GM23248 (cell line): ENCODE measurements at regions not wholly inside any gene's neighbourhood (a gene's known extent, or its start where the extent isn't known, plus 50 kb on each side); places are given as distances from the start of the nearest gene placed in this dataset.
"Not testable (repeated sequence)": the region's sequence is repeated elsewhere in the genome, so short reads cannot be mapped to it uniquely, and the experiment has no call there.

Experiments
- DNase-seq: peaks from one replicate; pipeline ENCODE4 v3.0.0-alpha.2; 2015
- H2AFZ ChIP-seq: fragments of 200-600 bp; sonication (generic); 2 replicates; pipeline ENCODE4 v1.6.1; 2016; ENCODE audit warnings: antibody characterized with exemption
- H3F3A ChIP-seq: fragments of 200-600 bp; sonication (generic); 2 replicates; pipeline ENCODE4 v1.6.1; 2016; ENCODE audit warnings: mild to moderate bottlenecking, antibody characterized with exemption, mixed run types; ENCODE audit not compliant: insufficient read depth
- H3K27ac ChIP-seq: fragments of 200-600 bp; sonication (generic); 2 replicates; pipeline ENCODE4 v1.5.1; 2016; ENCODE audit warnings: mild to moderate bottlenecking
- H3K27me3 ChIP-seq: fragments of 200-600 bp; sonication (generic); replicated peaks from 2 replicates; pipeline ENCODE4 v1.6.1; 2016; ENCODE audit warnings: mild to moderate bottlenecking; ENCODE audit not compliant: insufficient read depth
- H3K36me3 ChIP-seq: fragments of 200-600 bp; sonication (generic); 2 replicates; pipeline ENCODE4 v1.6.1; 2016; ENCODE audit warnings: low read depth, mild to moderate bottlenecking
- H3K4me1 ChIP-seq: fragments of 200-600 bp; sonication (generic); 2 replicates; pipeline ENCODE4 v1.6.1; 2016; ENCODE audit warnings: mild to moderate bottlenecking; ENCODE audit not compliant: insufficient read depth
- H3K4me2 ChIP-seq: fragments of 200-600 bp; sonication (generic); one replicate; pipeline ENCODE4 v1.6.1; 2016; ENCODE audit warnings: mild to moderate bottlenecking; ENCODE audit not compliant: unreplicated experiment
- H3K4me3 ChIP-seq: fragments of 200-600 bp; sonication (generic); 2 replicates; pipeline ENCODE4 v1.5.1; 2016; ENCODE audit warnings: mild to moderate bottlenecking
- H3K79me2 ChIP-seq: fragments of 200-600 bp; sonication (generic); 2 replicates; pipeline ENCODE4 v1.6.1; 2016; ENCODE audit warnings: mild to moderate bottlenecking; ENCODE audit not compliant: insufficient read depth
- H3K9ac ChIP-seq: fragments of 200-600 bp; sonication (generic); 2 replicates; pipeline ENCODE4 v1.6.1; 2016; ENCODE audit warnings: mild to moderate bottlenecking
- H3K9me2 ChIP-seq: fragments of 200-600 bp; sonication (generic); 2 replicates; pipeline ENCODE4 v1.6.1; 2016; ENCODE audit warnings: mixed run types, mild to moderate bottlenecking, moderate library complexity; ENCODE audit not compliant: insufficient read depth
- H3K9me3 ChIP-seq: fragments of 200-600 bp; sonication (generic); one replicate; pipeline ENCODE4 v1.6.1; 2017; ENCODE audit warnings: low read depth
- H4K20me1 ChIP-seq: fragments of 200-600 bp; sonication (generic); 2 replicates; pipeline ENCODE4 v1.6.0; 2016; ENCODE audit not compliant: insufficient read depth
- WGBS, 2 experiments: methylation state at CpG; one replicate each; pipeline ENCODE4 v1.1.6; 2015 to 2017; ENCODE audit warnings: low lambda C conversion rate in 2 of 2, low coverage in 1 of 2; ENCODE audit errors: missing lambda C conversion rate in 2 of 2; 5-methylcytosine and 5-hydroxymethylcytosine counted together
- in situ Hi-C: fragments of 300-500 bp; cut with MboI; formaldehyde crosslinking; loops from 2 replicates; pipeline ENCODE4 v1.15.0; 2020

DNA sequence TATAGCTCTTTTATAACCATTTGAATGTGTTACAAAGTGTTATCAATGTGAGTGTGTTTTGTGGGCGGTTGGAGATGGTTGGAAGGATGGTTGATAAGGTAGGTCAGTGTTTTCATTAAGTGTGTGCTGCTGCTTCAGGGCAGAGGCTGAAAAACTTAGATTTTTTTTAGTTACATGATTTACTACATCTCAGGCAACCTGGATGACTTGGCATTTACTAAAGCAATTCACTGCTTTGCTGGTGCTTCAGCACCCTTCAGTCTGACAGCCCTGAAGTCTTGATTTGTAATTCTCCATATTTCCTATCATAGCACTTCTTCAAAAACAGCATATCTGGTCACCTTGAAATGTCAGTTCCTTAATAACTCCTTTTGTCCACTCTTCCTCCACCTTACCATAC, 151.8 kb downstream of the KBTBD2 start:
- H4K20me1 ChIP-seq, H3K79me2 ChIP-seq, H2AFZ ChIP-seq, H3K27ac ChIP-seq, H3K9me3 ChIP-seq, H3F3A ChIP-seq, H3K9ac ChIP-seq, H3K4me3 ChIP-seq, DNase-seq, H3K36me3 ChIP-seq, H3K9me2 ChIP-seq, H3K4me2 ChIP-seq, H3K4me1 ChIP-seq, H3K27me3 ChIP-seq, in situ Hi-C loops: not testable (repeated sequence)
- 93 to 100% methylated on average over 1 of the region's 1 CpG for WGBS, 2 experiments

DNA sequence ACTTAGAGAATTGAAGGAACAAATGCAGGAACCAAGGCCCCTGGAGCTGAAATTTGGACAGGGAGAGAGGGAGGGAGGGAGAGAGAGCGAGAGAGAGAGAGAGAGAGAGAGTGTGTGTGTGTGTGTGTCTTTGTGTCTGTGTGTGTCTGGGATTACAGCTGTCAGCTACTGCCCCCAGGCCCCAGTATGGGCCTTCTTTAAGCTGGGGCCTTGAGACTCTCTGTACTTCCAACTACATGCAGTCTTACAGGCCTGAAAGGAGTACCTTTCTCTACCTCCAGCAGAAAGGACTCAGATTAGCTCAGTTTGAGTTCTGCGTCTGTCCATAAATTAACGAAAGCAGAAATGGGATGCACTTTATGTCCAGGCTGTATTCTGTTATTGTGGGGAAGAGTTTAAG, 153.2 kb downstream of the KBTBD2 start:
- H3K4me3 ChIP-seq, H3K36me3 ChIP-seq, H3K27ac ChIP-seq, in situ Hi-C loops, H3K79me2 ChIP-seq, H3K9me2 ChIP-seq, H3K4me1 ChIP-seq, H4K20me1 ChIP-seq, H2AFZ ChIP-seq, DNase-seq, H3F3A ChIP-seq, H3K9ac ChIP-seq, H3K9me3 ChIP-seq, H3K4me2 ChIP-seq, H3K27me3 ChIP-seq: not testable (repeated sequence)
- 88% methylated on average over 3 of the region's 3 CpGs for WGBS, 2 experiments

DNA sequence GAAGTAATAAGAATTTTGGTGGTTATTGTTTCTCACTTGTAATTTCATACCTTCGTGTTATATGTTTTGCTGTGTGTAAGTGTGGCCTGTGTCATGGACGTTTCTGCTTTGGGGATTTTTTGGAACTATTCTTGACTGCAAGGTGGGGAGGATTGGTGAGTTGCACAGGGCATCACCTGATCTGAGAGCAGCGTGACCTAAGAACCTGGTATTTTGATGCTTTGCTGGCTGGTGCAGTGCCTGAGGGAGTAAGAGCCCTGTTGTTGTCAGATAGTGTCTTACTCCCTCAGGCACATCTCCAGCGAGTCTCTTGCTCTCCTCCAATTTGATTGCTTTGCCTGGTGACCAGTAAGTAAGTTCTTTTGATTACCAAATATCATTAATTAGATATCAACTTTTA, 158.8 kb downstream of the KBTBD2 start:
- H3K4me2 ChIP-seq, H3K27me3 ChIP-seq, DNase-seq, H3K36me3 ChIP-seq, H2AFZ ChIP-seq, in situ Hi-C loops, H3K27ac ChIP-seq, H3K4me1 ChIP-seq, H3K9ac ChIP-seq, H3K9me3 ChIP-seq, H3K9me2 ChIP-seq, H3K4me3 ChIP-seq, H4K20me1 ChIP-seq, H3F3A ChIP-seq: not testable (repeated sequence)
- H3K79me2 ChIP-seq, result peaks cover 17% of the 10 kb centered on the region
- WGBS, 2 experiments, result 83 to 86% methylated on average over 4 of the region's 4 CpGs

DNA sequence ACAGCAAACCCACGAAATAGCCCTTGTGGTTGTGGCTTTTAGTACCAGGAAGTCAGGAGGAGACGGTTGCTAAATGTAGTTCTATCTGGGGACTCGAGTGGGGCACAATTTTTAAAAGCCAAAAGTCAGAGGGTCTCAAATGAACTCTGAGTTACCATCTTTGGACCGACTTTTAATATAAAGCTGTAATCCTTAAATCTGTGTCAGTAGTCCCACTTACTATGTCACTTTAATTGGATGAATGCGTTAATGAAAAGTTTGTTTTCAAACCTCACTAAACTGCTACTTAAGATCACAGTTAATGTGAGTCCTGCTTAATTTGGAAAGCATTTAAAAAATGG, 162.3 kb downstream of the KBTBD2 start:
- Histone ChIP-seq H3K79me2 (peaks cover 17% of the 10 kb centered on the region), H3K4me3 (peak overlapping the region; percentile 87), H2AFZ (peak overlapping the region; percentile 91), H3K4me2 (peak overlapping the region; percentile 13)
- peak; percentile 0 for DNase-seq
- H3F3A ChIP-seq, H3K27me3 ChIP-seq, H3K9me3 ChIP-seq, H3K9me2 ChIP-seq, H3K9ac ChIP-seq, H3K4me1 ChIP-seq, H3K36me3 ChIP-seq, H4K20me1 ChIP-seq, in situ Hi-C loops, H3K27ac ChIP-seq: not testable (repeated sequence)
- WGBS, 2 experiments, result 20 to 22% methylated on average over 5 of the region's 5 CpGs

DNA sequence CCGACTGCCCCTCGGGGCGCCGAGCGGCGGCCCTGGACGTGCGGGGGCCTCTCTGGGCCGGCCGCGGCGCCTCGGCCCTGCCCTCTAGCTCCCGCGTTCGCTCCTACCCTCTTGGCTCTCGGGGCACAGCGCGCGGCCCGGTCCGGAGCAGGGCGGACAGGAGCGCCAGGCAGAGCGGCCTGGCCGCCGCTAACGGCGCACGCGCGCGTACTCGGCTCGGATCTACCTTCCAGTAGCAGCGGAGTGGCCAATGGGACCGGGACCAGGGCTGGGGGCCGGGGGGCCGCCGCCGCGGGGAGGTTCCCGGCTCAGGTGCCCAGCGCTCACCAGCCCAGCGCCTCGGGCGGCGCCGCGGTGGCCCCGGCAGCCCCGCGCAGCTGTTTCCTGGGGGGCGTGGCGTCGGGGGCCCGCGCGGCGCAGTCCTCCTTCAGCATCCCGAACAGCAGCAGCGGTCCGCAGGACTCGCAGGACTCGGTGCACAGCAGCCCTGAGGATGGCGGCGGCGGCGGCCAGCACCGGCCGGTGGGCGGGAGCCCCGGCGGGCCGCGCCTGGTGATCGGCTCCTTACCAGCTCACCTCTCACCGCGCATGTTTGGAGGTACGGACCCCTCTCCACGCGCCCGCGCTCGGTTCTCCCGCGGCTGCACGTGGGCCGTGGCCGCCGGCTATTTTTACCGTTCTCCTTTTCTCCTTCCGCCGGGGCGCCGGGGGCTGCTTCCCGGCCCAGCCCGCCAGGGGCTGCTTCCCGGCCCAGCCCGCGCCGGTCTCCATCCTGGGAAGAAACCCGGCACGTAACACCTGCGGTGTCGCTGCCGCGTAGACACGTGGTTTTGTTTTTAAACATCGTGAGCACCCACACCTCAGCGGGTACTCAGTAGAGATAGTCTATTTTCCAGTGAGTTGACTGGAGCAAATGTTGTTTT, 162.9 kb downstream of the KBTBD2 start:
- H3K9me3 ChIP-seq, in situ Hi-C loops, H3K4me1 ChIP-seq, H3K27me3 ChIP-seq, H3K9me2 ChIP-seq, H3K36me3 ChIP-seq, H4K20me1 ChIP-seq, H3F3A ChIP-seq: not testable (repeated sequence)
- H3K4me3 ChIP-seq, result peak overlapping the region; percentile 87
- peak overlapping the region; percentile 79 for H3K9ac ChIP-seq
- DNase-seq, result peak; percentile 79
- peak overlapping the region; percentile 57 for H3K27ac ChIP-seq
- peak overlapping the region; percentile 74 for H3K4me2 ChIP-seq
- peaks cover 17% of the 10 kb centered on the region for H3K79me2 ChIP-seq
- H2AFZ ChIP-seq, result peak overlapping the region; percentile 91
- WGBS, 2 experiments, result 1 to 2% methylated on average over 69 to 72 of the region's 111 CpGs

DNA sequence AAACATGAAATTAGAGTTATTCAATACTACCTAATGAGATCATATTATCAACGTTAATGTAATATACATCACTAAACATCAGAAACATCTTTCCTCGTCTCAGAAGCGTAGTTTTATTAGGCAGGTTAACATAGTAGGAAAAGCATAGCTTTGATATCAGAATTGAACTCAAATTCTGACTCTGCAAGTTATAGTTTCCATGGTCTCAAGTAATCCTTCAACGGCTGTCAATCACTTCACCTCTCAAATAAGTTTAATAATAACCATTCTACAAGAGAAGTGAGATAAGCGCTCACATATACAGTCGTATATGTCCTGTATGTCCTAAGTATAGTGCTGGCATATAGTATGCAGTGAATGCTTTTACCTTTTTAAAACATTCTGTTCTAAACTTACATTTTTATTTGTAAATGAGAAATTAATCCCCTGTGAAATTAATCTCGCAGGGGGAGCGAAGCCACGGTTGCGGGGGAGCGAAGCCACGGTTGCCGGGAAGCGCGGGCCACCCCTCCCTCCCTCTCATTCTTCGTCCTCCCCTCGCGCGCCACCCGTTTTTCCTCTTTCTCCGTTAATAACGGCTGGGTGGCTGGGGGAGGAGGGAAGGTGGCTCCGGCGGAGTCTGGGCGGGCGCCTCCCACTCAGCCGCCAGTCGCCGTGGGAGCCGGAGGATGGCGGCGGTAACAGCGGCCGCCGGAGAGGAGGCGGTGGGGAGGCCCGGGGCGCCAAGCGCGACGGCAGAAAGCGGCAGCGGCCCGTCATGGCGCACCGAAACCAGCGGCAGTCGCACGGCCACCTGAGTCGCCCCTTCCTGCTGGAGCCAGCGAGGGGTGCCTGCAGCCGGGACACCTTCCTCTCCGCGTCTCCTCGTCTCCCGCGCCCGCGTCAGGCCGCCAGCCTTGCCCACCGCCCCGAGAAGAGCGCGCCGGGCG, 163.8 kb downstream of the KBTBD2 start:
- Histone ChIP-seq H3K79me2 (peaks cover 17% of the 10 kb centered on the region), H3K9ac (peak overlapping the region; percentile 79), H3K4me2 (peak overlapping the region; percentile 74), H3K4me3 (peak overlapping the region; percentile 87), H2AFZ (peak overlapping the region; percentile 91), H3K27ac (peak overlapping the region; percentile 57)
- DNase-seq, result peak; percentile 69
- H4K20me1 ChIP-seq, in situ Hi-C loops, H3K36me3 ChIP-seq, H3K27me3 ChIP-seq, H3K4me1 ChIP-seq, H3K9me3 ChIP-seq, H3K9me2 ChIP-seq, H3F3A ChIP-seq: not testable (repeated sequence)
- 7 to 8% methylated on average over 42 of the region's 66 CpGs for WGBS, 2 experiments

DNA sequence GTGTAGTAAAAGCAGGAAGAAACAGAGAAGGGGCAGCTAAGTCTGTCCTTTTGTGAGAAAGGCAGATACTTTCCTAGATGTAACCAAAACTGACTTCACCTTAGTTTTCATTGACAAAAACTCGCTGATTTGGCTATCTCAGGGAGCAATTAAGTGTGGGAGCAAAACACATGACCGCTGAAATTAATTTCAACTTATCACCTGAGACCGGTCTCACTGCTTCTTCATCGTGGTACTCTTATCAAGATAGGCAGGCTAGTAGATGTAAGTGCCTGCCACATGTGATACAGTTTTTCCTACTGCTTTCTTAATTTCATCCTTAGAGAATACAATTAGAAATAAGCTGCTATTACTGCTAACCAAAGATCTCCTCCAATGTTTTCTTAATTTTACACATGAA, 168.7 kb downstream of the KBTBD2 start:
- H3K79me2 ChIP-seq, H3K9me3 ChIP-seq, H3K4me2 ChIP-seq, H3K36me3 ChIP-seq, H3F3A ChIP-seq, H3K4me3 ChIP-seq, in situ Hi-C loops, H3K9me2 ChIP-seq, H2AFZ ChIP-seq, H3K4me1 ChIP-seq, H3K9ac ChIP-seq, H3K27ac ChIP-seq, H3K27me3 ChIP-seq, H4K20me1 ChIP-seq, DNase-seq: not testable (repeated sequence)
- 95% methylated on average over 4 of the region's 4 CpGs for WGBS, 2 experiments
